PFSK-1 (cell line): ENCODE measurements at regions not wholly inside any gene's neighbourhood (a gene's known extent, or its start where the extent isn't known, plus 50 kb on each side); places are given as distances from the start of the nearest gene placed in this dataset.

ENCODE experiments used
- FOXP2 ChIP-seq: optimal IDR thresholded peaks from 2 replicates; pipeline ENCODE3; 2011; ENCODE audit warnings: borderline replicate concordance, control low read depth, inconsistent platforms; ENCODE audit not compliant: insufficient read depth; ENCODE audit errors: extremely low read length, extremely low read depth
- POLR2AphosphoS5 ChIP-seq: IDR thresholded peaks from 2 replicates; pipeline ENCODE4 v1.6.1; 2012; ENCODE audit warnings: low read depth, mild to moderate bottlenecking, control low read depth, low read length, moderate library complexity
- TAF1 ChIP-seq: IDR thresholded peaks from 2 replicates; pipeline ENCODE4 v1.6.1; 2012; ENCODE audit warnings: low read length, control low read depth, borderline replicate concordance; ENCODE audit not compliant: insufficient read depth

DNA sequence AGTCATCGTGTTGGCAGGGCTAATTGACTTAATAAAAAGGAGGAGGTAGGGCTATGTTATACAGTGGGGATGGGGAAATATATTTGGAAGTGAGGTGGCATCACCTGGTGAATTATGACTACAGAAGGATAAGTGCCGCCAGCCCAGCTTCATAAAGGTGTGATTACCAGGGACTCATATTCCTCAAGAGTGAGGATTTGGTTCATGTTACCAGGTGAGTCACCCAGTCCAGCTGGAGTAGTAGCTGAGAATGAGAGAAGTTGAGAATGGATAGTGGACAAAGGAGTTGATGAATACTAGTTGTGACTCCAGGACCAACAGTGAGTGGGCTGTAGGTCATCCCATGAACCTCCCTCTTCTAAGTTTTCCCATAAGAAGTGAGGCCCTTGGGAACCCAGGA, 143.0 kb upstream of the GALNT15 start:
- TF ChIP-seq TAF1 = no peak
- TF ChIP-seq FOXP2 = no peak
- TF ChIP-seq POLR2AphosphoS5 = no peak
